Stomach (tissue), 8 donors: ENCODE measurements at regions not wholly inside any gene's neighbourhood (a gene's known extent, or its start where the extent isn't known, plus 50 kb on each side); places are given as distances from the start of the nearest gene placed in this dataset.

Experiments used
- DNase-seq, 2 donors: peaks; one replicate each; pipeline versions ENCODE4 v3.0.0 to v3.0.0-alpha.2; 2013 to 2019
- H3K27ac ChIP-seq, 5 donors: fragments of 200-600 bp in 4 of 5; sonication (generic) in 4 of 5; one replicate each; pipeline ENCODE4 v1.5.1; 2013 to 2019; ENCODE audit warnings: mild to moderate bottlenecking in 1 of 5, moderate library complexity in 1 of 5
- H3K27me3 ChIP-seq, 3 donors: fragments of 200-600 bp; sonication (generic); one replicate each; pipeline ENCODE4 v1.5.1; 2017 to 2019; ENCODE audit warnings: mixed run types in 1 of 3
- H3K36me3 ChIP-seq, 4 donors: fragments of 200-600 bp; sonication (generic); 1 replicate in 3 of 4; 2 replicates in 1 of 4; pipeline ENCODE4 v1.5.1; 2016 to 2019
- H3K4me1 ChIP-seq, 4 donors: fragments of 200-600 bp; sonication (generic); one replicate each; pipeline ENCODE4 v1.5.1; 2016 to 2019
- H3K4me3 ChIP-seq, 4 donors: fragments of 200-600 bp; sonication (generic) in 3 of 4; one replicate each; pipeline ENCODE4 v1.5.1; 2016 to 2019; ENCODE audit warnings: mild to moderate bottlenecking in 1 of 4
- H3K9me3 ChIP-seq, 4 donors: fragments of 200-600 bp; sonication (generic); one replicate each; pipeline ENCODE4 v1.5.1; 2016 to 2019
- EP300 ChIP-seq: sonication (generic); formaldehyde crosslinking; IDR thresholded peaks from one replicate; pipeline ENCODE4 v1.6.1; 2017; ENCODE audit warnings: antibody characterized with exemption
- POLR2A ChIP-seq, 4 donors: fragments of 450-650 bp; IDR thresholded peaks; one replicate each; pipeline ENCODE4 v1.6.1; 2016; ENCODE audit warnings: antibody characterized with exemption in 4 of 4, control low read depth in 2 of 4, mild to moderate bottlenecking in 1 of 4, moderate library complexity in 1 of 4
- POLR2AphosphoS5 ChIP-seq, 3 donors: sonication (generic); formaldehyde crosslinking; IDR thresholded peaks; one replicate each; pipeline ENCODE4 v1.6.1; 2016; ENCODE audit warnings: antibody characterized with exemption in 3 of 3
- WGBS, 5 donors: extraction: QIAGEN DNeasy Blood & Tissue Kit in 3 of 5; methylation state at CpG; one replicate each; pipeline versions ENCODE4 v1.1.5 to v1.1.7; 2013 to 2018; 5-methylcytosine and 5-hydroxymethylcytosine counted together
- intact Hi-C: fragments of 100-400 bp; cut with DNase I; formaldehyde crosslinking; loops from one replicate; pipeline ENCODE4 v1.15.1; 2023; ENCODE audit warnings: low total_unique reads
- TF ChIP-seq, protein P1 (sequence below), 7 experiments: fragments of 450-650 bp in 4 of 7; fragments of 200-600 bp in 3 of 7; sonication (generic) in 3 of 7; IDR thresholded peaks; one replicate each; pipeline ENCODE4 v1.5.1; 2016 to 2019; ENCODE audit warnings: antibody characterized with exemption in 7 of 7, control low read depth in 2 of 7, mild to moderate bottlenecking in 1 of 7
- donor health status: healthy with polysubstance abuse.
- donor health status: Bipolar disorder and iron deficiency.
- donor health status: healthy.

DNA sequence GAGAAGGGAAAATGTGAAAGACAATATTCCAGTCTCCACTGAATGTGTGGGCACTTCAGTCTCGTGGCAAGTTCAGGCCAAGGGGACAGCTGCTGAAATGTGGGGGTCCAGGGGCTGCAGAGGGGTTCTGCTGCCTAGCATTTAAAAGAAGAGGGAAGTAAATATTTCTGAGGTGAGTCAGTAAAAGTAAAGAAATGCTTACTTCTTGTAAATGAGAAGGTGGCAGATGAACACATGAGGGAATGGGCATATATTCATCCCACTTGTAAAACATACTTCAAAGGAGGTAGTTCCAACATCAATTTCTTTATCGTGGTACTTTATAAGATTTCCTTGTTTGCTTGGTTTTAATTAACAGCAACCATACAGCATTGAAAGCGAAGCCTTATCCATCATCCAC is 63.1 kb upstream of the HIVEP3 start:
- Histone ChIP-seq H3K9me3 (no peaks in the 10 kb centered on the region), H3K4me3 (no peak overlapping the region), H3K36me3 (no peaks in the 10 kb centered on the region), H3K4me1 (peaks cover 0 to 7% (median 6%) of the 10 kb centered on the region in 4 donors), H3K27me3 (no peaks in the 10 kb centered on the region), H3K27ac (no peak overlapping the region)
- 60 to 80% (median 74%) methylated on average over 3 of the region's 3 CpGs for WGBS, 5 donors
- no peak for TF ChIP-seq EP300
- no peak for TF ChIP-seq POLR2A (IDR thresholded peaks at IDR 0.05)
- TF ChIP-seq, protein P1, sequence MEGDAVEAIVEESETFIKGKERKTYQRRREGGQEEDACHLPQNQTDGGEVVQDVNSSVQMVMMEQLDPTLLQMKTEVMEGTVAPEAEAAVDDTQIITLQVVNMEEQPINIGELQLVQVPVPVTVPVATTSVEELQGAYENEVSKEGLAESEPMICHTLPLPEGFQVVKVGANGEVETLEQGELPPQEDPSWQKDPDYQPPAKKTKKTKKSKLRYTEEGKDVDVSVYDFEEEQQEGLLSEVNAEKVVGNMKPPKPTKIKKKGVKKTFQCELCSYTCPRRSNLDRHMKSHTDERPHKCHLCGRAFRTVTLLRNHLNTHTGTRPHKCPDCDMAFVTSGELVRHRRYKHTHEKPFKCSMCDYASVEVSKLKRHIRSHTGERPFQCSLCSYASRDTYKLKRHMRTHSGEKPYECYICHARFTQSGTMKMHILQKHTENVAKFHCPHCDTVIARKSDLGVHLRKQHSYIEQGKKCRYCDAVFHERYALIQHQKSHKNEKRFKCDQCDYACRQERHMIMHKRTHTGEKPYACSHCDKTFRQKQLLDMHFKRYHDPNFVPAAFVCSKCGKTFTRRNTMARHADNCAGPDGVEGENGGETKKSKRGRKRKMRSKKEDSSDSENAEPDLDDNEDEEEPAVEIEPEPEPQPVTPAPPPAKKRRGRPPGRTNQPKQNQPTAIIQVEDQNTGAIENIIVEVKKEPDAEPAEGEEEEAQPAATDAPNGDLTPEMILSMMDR (IDR thresholded peaks at IDR 0.05), result no peak
- TF ChIP-seq POLR2AphosphoS5 (IDR thresholded peaks at IDR 0.05), result no peak
- no peak for DNase-seq
- intact Hi-C loops, result no loop called here

DNA sequence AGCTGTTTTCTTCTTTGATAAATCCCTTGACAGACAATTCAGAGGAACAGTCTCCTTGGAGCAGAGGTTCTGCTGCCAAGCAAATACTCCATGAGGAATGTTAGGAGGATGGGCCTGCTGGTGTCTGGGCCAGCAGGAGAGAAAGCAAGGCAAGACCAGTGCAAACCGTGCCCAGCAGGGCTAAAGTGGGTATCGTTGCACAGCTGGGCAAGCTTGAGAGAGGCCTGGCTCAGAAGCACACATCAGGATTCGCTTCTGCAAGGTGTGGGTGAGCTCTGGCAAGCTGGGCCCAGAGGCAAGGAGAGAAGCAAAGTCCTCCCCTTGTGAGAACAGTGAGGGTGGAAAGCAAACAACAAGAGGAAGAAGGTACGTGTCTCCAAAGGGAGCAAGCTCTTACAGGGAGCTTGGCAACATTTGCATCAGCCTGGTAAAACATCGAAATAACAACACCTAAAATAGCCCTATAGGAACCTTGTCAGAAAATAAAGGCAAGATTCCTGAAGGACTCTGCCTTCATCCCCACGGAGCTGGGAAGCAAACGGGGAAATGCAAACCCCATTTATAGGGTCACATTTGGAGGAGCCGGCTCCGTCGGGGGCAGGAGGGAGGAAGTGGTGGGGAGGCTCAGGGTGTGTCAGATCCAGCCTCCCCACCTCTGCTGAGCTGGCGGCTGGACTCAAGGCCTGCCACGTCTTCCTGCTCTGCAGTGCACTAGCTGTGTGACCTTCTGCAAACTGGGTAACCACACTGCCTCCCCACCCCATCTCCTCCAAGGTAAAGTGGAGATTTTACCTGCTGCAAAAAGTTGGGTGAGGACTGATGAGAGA is 62.3 kb upstream of the HIVEP3 start:
- Histone ChIP-seq H3K27ac (no peak overlapping the region), H3K4me1 (peaks cover 0 to 7% (median 6%) of the 10 kb centered on the region in 4 donors), H3K36me3 (no peaks in the 10 kb centered on the region), H3K4me3 (no peak overlapping the region), H3K27me3 (no peaks in the 10 kb centered on the region), H3K9me3 (no peaks in the 10 kb centered on the region)
- 31 to 51% (median 36%) methylated on average over 12 of the region's 12 CpGs for WGBS, 5 donors
- intact Hi-C loops, result no loop called here
- peak in 1 of 2 donors; percentile 27 for DNase-seq
- TF ChIP-seq POLR2A (IDR thresholded peaks at IDR 0.05) (no peak), POLR2AphosphoS5 (IDR thresholded peaks at IDR 0.05) (no peak), EP300 (no peak)

DNA sequence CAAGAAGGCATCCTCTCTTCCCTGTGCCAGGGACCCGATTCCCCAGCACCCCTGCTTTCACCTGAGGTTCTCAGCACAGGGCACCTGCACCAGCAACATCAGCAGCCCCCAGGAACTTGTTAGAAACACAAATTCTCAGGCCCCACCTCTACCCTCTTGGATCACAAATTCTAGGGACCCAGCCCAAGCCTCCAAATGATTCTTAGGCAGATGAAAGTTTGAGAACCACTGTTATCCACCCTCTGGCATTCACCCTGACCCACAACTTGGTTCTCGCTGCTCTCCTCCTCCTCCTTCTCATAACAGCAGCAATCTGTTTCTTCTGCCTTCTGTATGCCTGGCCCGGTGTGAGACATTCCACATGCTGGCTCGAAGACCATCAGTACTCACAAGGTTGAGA is 60.3 kb upstream of the HIVEP3 start:
- no peaks in the 10 kb centered on the region for H3K27me3 ChIP-seq
- TF ChIP-seq POLR2AphosphoS5 (IDR thresholded peaks at IDR 0.05), result no peak
- TF ChIP-seq EP300, result no peak
- TF ChIP-seq POLR2A (IDR thresholded peaks at IDR 0.05), result no peak
- TF ChIP-seq, protein P1 (IDR thresholded peaks at IDR 0.05), result no peak
- intact Hi-C loops, result no loop called here
- H3K4me1 ChIP-seq, result peaks cover 0 to 7% (median 6%) of the 10 kb centered on the region in 4 donors
- DNase-seq, result no peak
- WGBS, 5 donors, result 81 to 92% (median 88%) methylated on average over 4 of the region's 4 CpGs
- no peak overlapping the region for H3K4me3 ChIP-seq
- no peaks in the 10 kb centered on the region for H3K36me3 ChIP-seq
- no peak overlapping the region for H3K27ac ChIP-seq
- H3K9me3 ChIP-seq, result no peaks in the 10 kb centered on the region

DNA sequence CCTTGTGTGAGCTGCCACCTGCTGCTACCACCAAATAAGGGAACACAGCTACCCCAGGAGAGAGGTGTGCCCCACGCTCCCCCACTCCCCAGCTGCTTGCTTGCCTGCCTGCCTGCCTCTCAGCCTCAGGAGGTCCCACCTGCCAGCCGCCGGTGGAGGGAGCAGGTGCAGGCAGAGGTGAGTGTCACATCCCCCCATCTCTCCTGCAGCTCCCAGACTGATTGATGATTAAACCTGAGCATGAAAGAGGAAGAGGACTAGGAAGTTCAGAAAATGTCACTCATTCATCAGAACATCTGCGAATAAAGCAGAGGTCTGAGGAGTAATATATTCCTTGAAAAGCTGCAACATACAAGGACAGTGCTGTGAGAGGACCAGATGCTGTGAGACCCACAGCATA is 58.6 kb upstream of the HIVEP3 start:
- Histone ChIP-seq H3K36me3 (no peaks in the 10 kb centered on the region), H3K4me1 (peaks cover 0 to 7% (median 6%) of the 10 kb centered on the region in 4 donors), H3K9me3 (no peaks in the 10 kb centered on the region), H3K27me3 (no peaks in the 10 kb centered on the region), H3K27ac (no peak overlapping the region), H3K4me3 (no peak overlapping the region)
- intact Hi-C loops, result no loop called here
- WGBS, 5 donors, result 49 to 73% (median 68%) methylated on average over 4 of the region's 4 CpGs
- DNase-seq, result peak in 1 of 2 donors; percentile 29
- TF ChIP-seq EP300, result no peak
- TF ChIP-seq POLR2AphosphoS5 (IDR thresholded peaks at IDR 0.05), result no peak
- TF ChIP-seq POLR2A (IDR thresholded peaks at IDR 0.05), result no peak
- TF ChIP-seq, protein P1 (IDR thresholded peaks at IDR 0.05), result no peak

DNA sequence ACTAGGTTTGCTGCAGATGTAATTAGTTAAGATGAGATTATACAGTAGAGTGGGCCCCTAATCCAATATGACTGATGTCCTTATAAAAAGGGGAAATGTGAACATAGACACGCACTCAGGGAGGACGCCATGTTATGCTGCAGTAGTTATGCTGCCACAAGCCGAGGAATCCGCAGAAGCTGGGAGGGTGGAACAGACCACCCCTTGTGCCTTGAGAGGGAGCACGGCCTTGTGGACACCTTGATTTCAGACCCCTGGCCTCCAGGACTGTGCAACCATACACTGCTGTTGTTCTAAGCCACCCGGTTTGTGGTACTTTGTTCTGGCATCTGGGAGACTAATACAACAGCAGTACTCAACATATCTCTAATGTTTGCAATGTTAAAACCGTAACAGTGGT is 57.9 kb upstream of the HIVEP3 start:
- no peak for TF ChIP-seq POLR2AphosphoS5 (IDR thresholded peaks at IDR 0.05)
- TF ChIP-seq, protein P1 (IDR thresholded peaks at IDR 0.05), result no peak
- DNase-seq, result no peak
- WGBS, 5 donors, result 84 to 91% (median 89%) methylated on average over 7 of the region's 7 CpGs

More for the DNA sequence above, 57.9 kb upstream of the HIVEP3 start:
- intact Hi-C loops, result no loop called here
- Histone ChIP-seq H3K27me3 (no peaks in the 10 kb centered on the region), H3K4me1 (peaks cover 0 to 7% (median 2%) of the 10 kb centered on the region in 4 donors), H3K9me3 (no peaks in the 10 kb centered on the region), H3K27ac (no peak overlapping the region), H3K4me3 (no peak overlapping the region), H3K36me3 (no peaks in the 10 kb centered on the region)
